Calu3 (cell line): ENCODE measurements at regions not wholly inside any gene's neighbourhood (a gene's known extent, or its start where the extent isn't known, plus 50 kb on each side); places are given as distances from the start of the nearest gene placed in this dataset.

Experiments used
- BruUV-seq: library from RNA; stranded (reverse); fragments of 400-500 nt; replicated peaks from 2 replicates; lab custom pipeline; 2021; lab: Mats Ljungman, UMichigan
- CTCF ChIA-PET: fragments of 300-600 bp; sonication (Branson Sonifier 250); formaldehyde crosslinking; loops from one replicate; lab custom pipeline; 2022; ENCODE audit warnings: antibody characterized with exemption; lab: Charles Lee
- DNase-seq: peaks from one replicate; pipeline ENCODE4 v3.0.0; 2022
- H3K27ac Mint-ChIP-seq: one replicate; pipeline ENCODE4 v1.8.0; 2022; ENCODE audit warnings: mixed read lengths; ENCODE audit not compliant: unreplicated experiment
- H3K27me3 Mint-ChIP-seq: one replicate; pipeline ENCODE4 v1.8.0; 2022; ENCODE audit warnings: mixed read lengths; ENCODE audit not compliant: unreplicated experiment
- H3K36me3 Mint-ChIP-seq: one replicate; pipeline ENCODE4 v1.8.0; 2022; ENCODE audit warnings: mild to moderate bottlenecking, moderate library complexity, mixed read lengths; ENCODE audit not compliant: insufficient read depth, unreplicated experiment
- H3K4me1 Mint-ChIP-seq: one replicate; pipeline ENCODE4 v1.8.0; 2022; ENCODE audit warnings: mild to moderate bottlenecking, low read depth, mixed read lengths; ENCODE audit not compliant: unreplicated experiment
- H3K4me3 Mint-ChIP-seq: one replicate; pipeline ENCODE4 v1.8.0; 2022; ENCODE audit warnings: mild to moderate bottlenecking, low read depth, moderate library complexity, mixed read lengths; ENCODE audit not compliant: unreplicated experiment
- H3K9me3 Mint-ChIP-seq: one replicate; pipeline ENCODE4 v1.8.0; 2022; ENCODE audit warnings: low read depth, mixed read lengths; ENCODE audit not compliant: unreplicated experiment
- intact Hi-C: fragments of 100-400 bp; cut with micrococcal nuclease; formaldehyde crosslinking; loops from one replicate; pipeline ENCODE4 v1.10.0; 2022; ENCODE audit not compliant: unreplicated experiment
- TF ChIP-seq, protein P1 (sequence below): fragments of 200-600 bp; IDR thresholded peaks from one replicate; pipeline ENCODE4 v1.8.0; 2022; ENCODE audit warnings: antibody characterized with exemption; ENCODE audit not compliant: unreplicated experiment

- H3K4me1 Mint-ChIP-seq = no peaks in the 10 kb centered on the region
- no peaks in the 10 kb centered on the region for H3K27me3 Mint-ChIP-seq
- intact Hi-C loops = no loop called here
- BruUV-seq = no TSS peak
- H3K27ac Mint-ChIP-seq = no peak overlapping the region
- no peak for DNase-seq
- no peaks in the 10 kb centered on the region for H3K9me3 Mint-ChIP-seq
- TF ChIP-seq, protein P1, sequence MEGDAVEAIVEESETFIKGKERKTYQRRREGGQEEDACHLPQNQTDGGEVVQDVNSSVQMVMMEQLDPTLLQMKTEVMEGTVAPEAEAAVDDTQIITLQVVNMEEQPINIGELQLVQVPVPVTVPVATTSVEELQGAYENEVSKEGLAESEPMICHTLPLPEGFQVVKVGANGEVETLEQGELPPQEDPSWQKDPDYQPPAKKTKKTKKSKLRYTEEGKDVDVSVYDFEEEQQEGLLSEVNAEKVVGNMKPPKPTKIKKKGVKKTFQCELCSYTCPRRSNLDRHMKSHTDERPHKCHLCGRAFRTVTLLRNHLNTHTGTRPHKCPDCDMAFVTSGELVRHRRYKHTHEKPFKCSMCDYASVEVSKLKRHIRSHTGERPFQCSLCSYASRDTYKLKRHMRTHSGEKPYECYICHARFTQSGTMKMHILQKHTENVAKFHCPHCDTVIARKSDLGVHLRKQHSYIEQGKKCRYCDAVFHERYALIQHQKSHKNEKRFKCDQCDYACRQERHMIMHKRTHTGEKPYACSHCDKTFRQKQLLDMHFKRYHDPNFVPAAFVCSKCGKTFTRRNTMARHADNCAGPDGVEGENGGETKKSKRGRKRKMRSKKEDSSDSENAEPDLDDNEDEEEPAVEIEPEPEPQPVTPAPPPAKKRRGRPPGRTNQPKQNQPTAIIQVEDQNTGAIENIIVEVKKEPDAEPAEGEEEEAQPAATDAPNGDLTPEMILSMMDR = no peak
- CTCF ChIA-PET = no interaction called here
- no peaks in the 10 kb centered on the region for H3K36me3 Mint-ChIP-seq
- no peak overlapping the region for H3K4me3 Mint-ChIP-seq
Observed at GRCh38 chr7:15105711-15106110, 203.2 kb upstream of the DGKB start.

DNA sequence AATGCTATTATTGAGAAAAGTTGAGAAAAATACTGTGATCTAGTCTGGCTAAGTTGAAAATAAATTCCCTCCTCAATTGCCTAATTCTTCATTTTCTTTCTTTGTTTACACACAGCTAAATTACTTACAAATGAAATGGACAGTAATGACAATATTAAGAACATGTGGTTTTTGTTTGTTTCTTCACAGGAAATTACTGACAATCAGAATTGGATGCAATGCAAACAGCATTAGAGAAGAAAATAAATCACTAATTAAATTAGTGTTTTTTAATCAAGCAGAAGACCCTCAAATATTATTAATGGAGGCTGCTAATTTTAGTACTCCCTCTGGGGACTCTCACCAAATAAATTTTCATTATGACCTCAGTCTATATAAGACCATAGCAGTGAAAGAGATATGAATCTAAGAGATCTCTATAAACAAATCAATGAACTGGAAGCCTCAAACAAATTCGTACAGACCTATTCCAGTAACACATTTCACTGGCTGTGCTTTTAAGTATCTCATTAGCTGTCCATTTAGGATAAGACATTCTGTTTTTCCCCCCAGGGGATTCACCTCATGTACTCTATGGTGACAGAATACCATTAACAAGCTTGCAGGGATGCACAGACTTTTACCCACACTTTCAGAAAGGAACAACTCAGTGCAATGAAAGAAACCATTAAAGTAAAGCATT, 202.0 kb upstream of the DGKB start:
- CTCF ChIA-PET = no interaction called here
- no peaks in the 10 kb centered on the region for H3K4me1 Mint-ChIP-seq
- no TSS peak for BruUV-seq
- DNase-seq = no peak
- no peaks in the 10 kb centered on the region for H3K27me3 Mint-ChIP-seq
- TF ChIP-seq, protein P1 = no peak
- intact Hi-C loops = no loop called here
- no peaks in the 10 kb centered on the region for H3K36me3 Mint-ChIP-seq
- H3K4me3 Mint-ChIP-seq = no peak overlapping the region
- H3K9me3 Mint-ChIP-seq = no peaks in the 10 kb centered on the region
- no peak overlapping the region for H3K27ac Mint-ChIP-seq

GRCh38 chr7:15099074-15099473, 196.5 kb upstream of the DGKB start:
- BruUV-seq = no TSS peak
- Mint-ChIP-seq H3K27ac (no peak overlapping the region), H3K9me3 (no peaks in the 10 kb centered on the region), H3K4me3 (no peak overlapping the region), H3K4me1 (no peaks in the 10 kb centered on the region), H3K27me3 (no peaks in the 10 kb centered on the region), H3K36me3 (no peaks in the 10 kb centered on the region)
- no peak for DNase-seq
- CTCF ChIA-PET = interaction anchor here (0.5 kb wide), 1 partner anchor 17 kb away, joined by 4 read pairs; no protein-coding TSS in a partner anchor
- intact Hi-C loops = no loop called here
- TF ChIP-seq, protein P1 = no peak

DNA sequence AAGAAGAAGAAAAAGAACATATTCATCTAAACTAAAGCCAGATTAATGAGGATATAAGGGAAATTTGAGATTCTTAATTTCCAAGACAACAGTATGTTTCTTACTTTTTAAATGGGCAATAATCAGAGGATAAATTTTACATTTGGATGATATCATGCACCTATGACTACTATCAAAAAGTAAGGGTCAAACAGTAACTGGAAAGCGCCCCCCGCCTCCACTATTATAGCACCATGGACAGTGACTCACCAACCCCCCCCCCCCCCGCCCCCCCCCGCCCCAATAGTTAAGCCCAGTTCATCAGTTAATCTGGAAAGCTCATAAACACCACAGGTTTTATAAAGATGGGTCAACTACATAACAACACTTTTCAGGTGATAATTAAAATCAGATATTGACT, 194.3 kb upstream of the DGKB start:
- BruUV-seq = no TSS peak
- intact Hi-C loops = no loop called here
- CTCF ChIA-PET = no interaction called here
- no peak for DNase-seq
- no peak overlapping the region for H3K27ac Mint-ChIP-seq
- H3K4me3 Mint-ChIP-seq = no peak overlapping the region
- no peaks in the 10 kb centered on the region for H3K36me3 Mint-ChIP-seq
- no peaks in the 10 kb centered on the region for H3K4me1 Mint-ChIP-seq
- TF ChIP-seq, protein P1 = no peak
- no peaks in the 10 kb centered on the region for H3K27me3 Mint-ChIP-seq
- no peaks in the 10 kb centered on the region for H3K9me3 Mint-ChIP-seq
